Endodermal cell (in vitro differentiated cells): ENCODE measurements at regions not wholly inside any gene's neighbourhood (a gene's known extent, or its start where the extent isn't known, plus 50 kb on each side); places are given as distances from the start of the nearest gene placed in this dataset.

Experiments used
- DNase-seq: peaks from one replicate; pipeline ENCODE4 v3.0.0-alpha.2; 2017
- H3K27ac ChIP-seq: 2 replicates; pipeline ENCODE4 v1.5.1; 2013; ENCODE audit warnings: mild to moderate bottlenecking, low read depth, low read length, moderate library complexity
- H3K27me3 ChIP-seq: 2 replicates; pipeline ENCODE4 v1.6.1; 2013; ENCODE audit warnings: mild to moderate bottlenecking, low read length, moderate library complexity; ENCODE audit not compliant: insufficient read depth, control insufficient read depth, poor library complexity, severe bottlenecking
- H3K36me3 ChIP-seq: 2 replicates; pipeline ENCODE4 v1.7.0; 2013; ENCODE audit warnings: mild to moderate bottlenecking, low read length, moderate library complexity; ENCODE audit not compliant: control insufficient read depth, insufficient read depth
- H3K4me1 ChIP-seq: one replicate; pipeline ENCODE4 v1.7.0; 2013; ENCODE audit warnings: low read length; ENCODE audit not compliant: control insufficient read depth, insufficient read depth
- H3K4me3 ChIP-seq: 2 replicates; pipeline ENCODE4 v1.5.1; 2013; ENCODE audit warnings: mild to moderate bottlenecking, low read length, moderate library complexity
- H3K9ac ChIP-seq: 2 replicates; pipeline ENCODE4 v1.6.1; 2013; ENCODE audit warnings: mild to moderate bottlenecking, low read length, moderate library complexity; ENCODE audit not compliant: poor library complexity, severe bottlenecking; ENCODE audit errors: extremely low read depth
- H3K9me3 ChIP-seq: 2 replicates; pipeline ENCODE4 v1.6.1; 2013; ENCODE audit warnings: mild to moderate bottlenecking, low read length, moderate library complexity; ENCODE audit not compliant: control insufficient read depth
- H3K27ac Mint-ChIP-seq: 2 replicates; pipeline ENCODE4 v1.8.0; 2020; ENCODE audit warnings: mixed read lengths
- H3K27me3 Mint-ChIP-seq: 2 replicates; pipeline ENCODE4 v1.8.0; 2021; ENCODE audit warnings: mild to moderate bottlenecking, mixed read lengths; ENCODE audit not compliant: insufficient read depth
- H3K36me3 Mint-ChIP-seq: 2 replicates; pipeline ENCODE4 v1.8.0; 2020; ENCODE audit warnings: low read depth, mixed read lengths
- H3K4me1 Mint-ChIP-seq: 2 replicates; pipeline ENCODE4 v1.8.0; 2020; ENCODE audit warnings: mixed read lengths
- H3K4me3 Mint-ChIP-seq: 2 replicates; pipeline ENCODE4 v1.8.0; 2020; ENCODE audit warnings: mild to moderate bottlenecking, moderate library complexity, mixed read lengths
- H3K9me3 Mint-ChIP-seq: 2 replicates; pipeline ENCODE4 v1.8.0; 2020; ENCODE audit warnings: mild to moderate bottlenecking, mixed read lengths
- WGBS, 2 experiments: methylation state at CpG; one replicate each; pipeline versions ENCODE4 v1.1.5 to v1.1.7; 2013; ENCODE audit warnings: missing lambda C conversion rate in 2 of 2, mixed read lengths in 1 of 2; ENCODE audit not compliant: insufficient coverage in 1 of 2, insufficient read length in 1 of 2; 5-methylcytosine and 5-hydroxymethylcytosine counted together
- TF ChIP-seq, protein P1 (sequence below): fragments of 200-600 bp; sonication (generic); conservative IDR thresholded peaks from 2 replicates; pipeline ENCODE4 v1.5.0; 2021; ENCODE audit warnings: antibody characterized with exemption, mild to moderate bottlenecking

DNA sequence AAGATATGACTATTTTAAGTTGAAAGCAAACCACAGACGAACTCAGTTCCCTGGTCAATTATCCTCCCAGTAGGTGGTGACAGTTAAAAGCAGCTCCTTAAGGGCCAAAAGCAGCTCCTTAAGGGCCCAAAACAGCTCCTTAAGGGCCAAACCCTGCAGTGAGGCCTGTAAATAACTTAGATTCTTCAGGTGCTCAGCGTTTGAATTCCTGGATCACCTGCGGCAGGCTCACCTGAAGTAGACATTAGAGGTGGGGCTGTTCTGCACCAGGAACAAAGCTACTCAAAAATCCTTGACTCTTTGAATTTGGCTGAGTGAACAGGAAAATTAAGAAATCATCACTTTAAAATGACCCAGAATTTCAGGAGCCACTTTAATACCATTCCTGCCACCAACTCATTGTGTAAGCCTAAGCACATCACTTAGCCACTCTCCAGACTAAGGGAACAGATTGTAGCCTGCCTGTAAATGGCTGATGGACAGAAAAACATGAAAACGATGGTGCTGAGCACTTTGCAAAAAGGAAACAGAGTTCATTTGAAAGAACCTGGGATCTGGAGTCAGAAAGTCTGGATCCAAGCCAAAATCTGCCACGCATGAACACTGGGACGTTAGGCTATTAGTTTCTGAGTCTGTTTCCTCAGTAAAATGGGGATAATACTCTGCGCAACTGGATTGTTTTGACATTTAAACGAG, 126.9 kb downstream of the LRIG2 start:
- Histone ChIP-seq H3K9ac (no peak overlapping the region), H3K9me3 (no peaks in the 10 kb centered on the region), H3K36me3 (no peaks in the 10 kb centered on the region), H3K27me3 (no peaks in the 10 kb centered on the region), H3K4me1 (peaks cover 5% of the 10 kb centered on the region), H3K4me3 (no peak overlapping the region), H3K27ac (no peak overlapping the region)
- 75 to 76% methylated on average over 7 to 8 of the region's 8 CpGs for WGBS, 2 experiments
- TF ChIP-seq, protein P1, sequence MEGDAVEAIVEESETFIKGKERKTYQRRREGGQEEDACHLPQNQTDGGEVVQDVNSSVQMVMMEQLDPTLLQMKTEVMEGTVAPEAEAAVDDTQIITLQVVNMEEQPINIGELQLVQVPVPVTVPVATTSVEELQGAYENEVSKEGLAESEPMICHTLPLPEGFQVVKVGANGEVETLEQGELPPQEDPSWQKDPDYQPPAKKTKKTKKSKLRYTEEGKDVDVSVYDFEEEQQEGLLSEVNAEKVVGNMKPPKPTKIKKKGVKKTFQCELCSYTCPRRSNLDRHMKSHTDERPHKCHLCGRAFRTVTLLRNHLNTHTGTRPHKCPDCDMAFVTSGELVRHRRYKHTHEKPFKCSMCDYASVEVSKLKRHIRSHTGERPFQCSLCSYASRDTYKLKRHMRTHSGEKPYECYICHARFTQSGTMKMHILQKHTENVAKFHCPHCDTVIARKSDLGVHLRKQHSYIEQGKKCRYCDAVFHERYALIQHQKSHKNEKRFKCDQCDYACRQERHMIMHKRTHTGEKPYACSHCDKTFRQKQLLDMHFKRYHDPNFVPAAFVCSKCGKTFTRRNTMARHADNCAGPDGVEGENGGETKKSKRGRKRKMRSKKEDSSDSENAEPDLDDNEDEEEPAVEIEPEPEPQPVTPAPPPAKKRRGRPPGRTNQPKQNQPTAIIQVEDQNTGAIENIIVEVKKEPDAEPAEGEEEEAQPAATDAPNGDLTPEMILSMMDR: no peak
- H3K4me1 Mint-ChIP-seq: peaks cover 36% of the 10 kb centered on the region
- H3K27ac Mint-ChIP-seq: peak overlapping the region; percentile 73
- no peaks in the 10 kb centered on the region for H3K27me3 Mint-ChIP-seq
- no peaks in the 10 kb centered on the region for H3K36me3 Mint-ChIP-seq
- H3K4me3 Mint-ChIP-seq: no peak overlapping the region
- peak; percentile 78 for DNase-seq
- H3K9me3 Mint-ChIP-seq: peaks cover 3% of the 10 kb centered on the region

DNA sequence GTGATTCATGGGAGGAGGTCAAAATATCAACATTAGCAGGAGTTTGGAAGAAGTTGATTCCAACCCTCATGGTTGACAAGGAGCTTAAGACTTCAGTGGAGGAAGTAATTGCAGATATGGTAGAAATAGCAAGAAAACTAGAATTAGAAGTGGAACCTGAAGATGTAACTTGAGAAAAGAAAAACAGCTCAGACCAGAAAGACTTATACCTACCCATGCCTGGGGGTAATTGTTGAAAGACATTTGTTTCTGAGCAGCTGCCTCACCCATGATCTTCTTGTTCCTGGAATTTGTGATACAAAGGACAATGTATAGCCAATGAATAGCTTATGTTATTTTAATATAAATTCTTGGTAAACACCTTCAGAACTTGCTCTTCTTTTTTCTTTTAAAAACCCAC, 128.6 kb downstream of the LRIG2 start:
- H3K9ac ChIP-seq: no peak overlapping the region
- no peaks in the 10 kb centered on the region for H3K9me3 ChIP-seq
- TF ChIP-seq, protein P1: no peak
- no peak overlapping the region for H3K4me3 ChIP-seq
- H3K27me3 ChIP-seq: no peaks in the 10 kb centered on the region
- Mint-ChIP-seq H3K27ac (no peak overlapping the region), H3K4me3 (no peak overlapping the region), H3K27me3 (no peaks in the 10 kb centered on the region), H3K4me1 (peaks cover 32% of the 10 kb centered on the region), H3K9me3 (peaks cover 5% of the 10 kb centered on the region), H3K36me3 (no peaks in the 10 kb centered on the region)
- no peak for DNase-seq
- H3K27ac ChIP-seq: no peak overlapping the region
- H3K4me1 ChIP-seq: peaks cover 5% of the 10 kb centered on the region
- H3K36me3 ChIP-seq: no peaks in the 10 kb centered on the region

DNA sequence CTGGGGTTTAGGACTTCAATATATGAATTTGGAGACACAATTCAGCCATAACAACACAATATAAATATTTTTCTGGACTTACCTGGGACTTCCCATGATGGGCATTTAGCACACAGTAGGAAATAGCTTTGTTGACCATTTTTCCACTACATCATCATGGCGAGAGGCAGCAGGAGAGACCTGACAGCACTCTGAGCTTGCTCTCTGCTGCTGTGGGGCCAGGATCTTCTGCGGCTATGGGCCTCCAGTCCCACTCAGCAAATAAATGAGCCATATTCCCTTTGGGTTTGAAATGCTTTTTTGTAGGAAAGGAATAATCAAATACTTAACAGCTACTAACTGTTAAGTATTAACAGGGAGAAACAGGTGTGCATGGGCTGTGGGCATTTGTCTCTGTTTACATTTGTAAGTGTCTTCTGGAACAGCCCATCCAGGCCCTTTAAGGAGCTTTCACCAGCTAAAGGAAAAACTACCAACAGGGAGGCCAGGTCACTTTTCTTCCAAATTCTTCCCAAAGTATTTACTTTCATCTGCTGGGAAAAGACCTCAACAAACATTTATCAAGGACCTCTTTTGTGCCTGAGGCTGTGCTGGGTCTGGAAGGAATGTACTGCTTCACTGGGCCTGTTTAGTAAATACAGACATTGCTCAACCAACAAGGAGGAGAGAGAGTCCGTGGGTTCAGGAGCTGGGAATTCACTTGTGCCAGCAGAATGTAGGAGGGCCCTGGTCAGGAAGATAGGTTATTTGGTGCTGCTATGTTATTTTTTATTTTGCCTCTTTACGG, 133.2 kb downstream of the LRIG2 start:
- Histone ChIP-seq H3K9ac (no peak overlapping the region), H3K27me3 (no peaks in the 10 kb centered on the region), H3K27ac (no peak overlapping the region), H3K4me1 (peaks cover 3% of the 10 kb centered on the region), H3K9me3 (no peaks in the 10 kb centered on the region), H3K36me3 (no peaks in the 10 kb centered on the region), H3K4me3 (no peak overlapping the region)
- 86 to 91% methylated on average over 1 to 4 of the region's 4 CpGs for WGBS, 2 experiments
- H3K27me3 Mint-ChIP-seq: no peaks in the 10 kb centered on the region
- TF ChIP-seq, protein P1: no peak
- DNase-seq: no peak
- H3K36me3 Mint-ChIP-seq: no peaks in the 10 kb centered on the region
- peaks cover 5% of the 10 kb centered on the region for H3K9me3 Mint-ChIP-seq
- H3K27ac Mint-ChIP-seq: no peak overlapping the region
- H3K4me3 Mint-ChIP-seq: no peak overlapping the region
- peaks cover 32% of the 10 kb centered on the region for H3K4me1 Mint-ChIP-seq
